ENCODE measurements at regions not wholly inside any gene's neighbourhood (a gene's known extent, or its start where the extent isn't known, plus 50 kb on each side); places are given as distances from the start of the nearest gene placed in this dataset.
"Not testable (repeated sequence)": the region's sequence is repeated elsewhere in the genome, so short reads cannot be mapped to it uniquely, and the experiment has no call there.

DNA sequence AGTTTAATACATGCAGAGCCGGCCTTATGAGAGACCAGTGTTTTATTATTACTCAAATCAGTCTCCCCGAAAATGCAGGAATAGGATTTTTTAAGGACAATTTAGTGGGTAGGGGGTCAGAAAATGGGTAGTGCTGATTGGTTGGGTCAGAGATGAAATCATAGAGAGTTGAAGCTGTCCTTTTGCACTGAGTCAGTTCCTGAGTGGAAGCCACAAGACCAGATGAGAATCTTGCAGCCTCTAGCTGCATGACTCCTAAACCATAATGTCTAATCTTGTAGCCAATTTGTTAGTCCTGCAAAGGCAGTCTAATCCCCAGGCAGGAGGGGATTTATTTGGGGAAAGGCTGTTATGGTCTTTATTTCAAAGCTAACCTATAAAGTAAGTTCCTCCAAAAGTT, 1163.9 kb downstream of the DIAPH3 start:
- H3K27me3 Mint-ChIP-seq (ENCODE audit: low read depth): no peaks in the 10 kb centered on the region
- no peaks in the 10 kb centered on the region for H3K36me3 Mint-ChIP-seq (ENCODE audit: low read depth)
- no peak for DNase-seq (ENCODE audit: low spot score)
- H3K27ac Mint-ChIP-seq: no peak overlapping the region
- H3K9me3 Mint-ChIP-seq: peaks cover 8% of the 10 kb centered on the region
- H3K4me1 Mint-ChIP-seq (ENCODE audit: low read depth): no peaks in the 10 kb centered on the region
- intact Hi-C loops (cut with micrococcal nuclease): no loop called here
- H3K4me3 Mint-ChIP-seq (ENCODE audit: low read depth): no peak overlapping the region

DNA sequence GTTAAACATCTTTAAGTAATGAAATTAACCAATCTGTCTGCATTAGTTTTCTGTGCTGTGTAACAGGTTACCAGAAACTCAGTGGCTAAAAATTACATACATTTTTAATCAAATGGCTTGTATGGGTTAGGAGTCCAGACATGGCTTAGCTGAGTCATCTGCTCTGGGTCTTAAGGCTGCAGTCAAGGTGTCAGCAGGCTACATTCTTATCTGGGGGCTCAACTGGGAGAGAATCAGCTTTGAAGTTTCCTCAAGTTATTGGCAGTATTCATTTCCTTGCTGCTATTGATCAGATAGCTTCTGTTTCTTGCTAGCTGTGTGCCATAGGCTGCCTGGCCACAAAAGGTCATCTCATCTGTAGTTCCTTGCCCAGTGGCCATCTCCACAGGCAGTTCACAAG, 1163.0 kb downstream of the DIAPH3 start:
- Mint-ChIP-seq H3K27ac (no peak overlapping the region), H3K9me3 (peaks cover 8% of the 10 kb centered on the region), H3K27me3 (ENCODE audit: low read depth) (no peaks in the 10 kb centered on the region), H3K4me3 (ENCODE audit: low read depth) (no peak overlapping the region), H3K36me3 (ENCODE audit: low read depth) (no peaks in the 10 kb centered on the region), H3K4me1 (ENCODE audit: low read depth) (no peaks in the 10 kb centered on the region)
- intact Hi-C loops (cut with micrococcal nuclease): no loop called here
- no peak for DNase-seq (ENCODE audit: low spot score)

DNA sequence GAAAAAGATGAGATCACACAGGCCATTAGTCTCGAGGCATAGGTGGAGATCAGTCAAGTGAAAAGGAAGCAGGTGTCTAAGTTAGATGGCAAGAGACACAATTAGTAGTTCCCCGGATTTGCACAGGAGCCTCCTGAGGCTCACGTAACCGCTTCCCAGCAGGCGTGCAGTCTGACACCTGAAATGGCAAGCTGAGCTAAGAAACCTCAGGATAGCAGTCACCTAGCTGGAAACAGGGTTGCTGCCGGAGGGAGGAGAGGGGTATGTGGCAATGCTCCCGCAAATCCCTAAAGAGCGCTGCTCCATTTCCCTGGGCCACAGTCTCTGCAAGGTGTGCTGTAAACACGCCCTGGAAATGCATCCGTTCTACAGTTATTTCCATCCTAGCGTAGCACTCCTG, 1151.0 kb downstream of the DIAPH3 start:
- Mint-ChIP-seq H3K9me3 (peaks cover 13% of the 10 kb centered on the region), H3K4me1 (ENCODE audit: low read depth) (no peaks in the 10 kb centered on the region), H3K4me3 (ENCODE audit: low read depth) (no peak overlapping the region), H3K27ac (no peak overlapping the region), H3K27me3 (ENCODE audit: low read depth) (no peaks in the 10 kb centered on the region), H3K36me3 (ENCODE audit: low read depth) (no peaks in the 10 kb centered on the region)
- DNase-seq (ENCODE audit: low spot score): no peak
- intact Hi-C loops (cut with micrococcal nuclease): no loop called here

DNA sequence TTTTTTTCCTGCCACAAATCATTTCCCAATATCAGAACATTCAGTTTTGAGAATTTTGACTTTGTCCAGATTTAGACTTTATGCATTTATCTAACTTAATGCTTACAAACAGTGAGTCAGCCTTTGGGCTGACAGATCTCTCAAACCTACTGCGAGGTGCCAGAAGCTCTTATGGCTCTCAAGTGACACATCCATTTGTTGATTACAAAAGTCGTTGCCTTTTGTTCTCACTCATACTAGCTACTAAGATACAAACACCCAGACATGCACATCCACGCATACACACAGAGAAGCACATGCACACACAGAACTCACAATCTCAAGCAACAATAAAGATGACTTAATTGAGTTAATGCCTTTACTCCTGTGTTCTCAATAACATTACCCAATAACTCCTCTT, 1147.5 kb downstream of the DIAPH3 start:
- intact Hi-C loops (cut with micrococcal nuclease): no loop called here
- Mint-ChIP-seq H3K9me3 (peaks cover 13% of the 10 kb centered on the region), H3K36me3 (ENCODE audit: low read depth) (no peaks in the 10 kb centered on the region), H3K4me1 (ENCODE audit: low read depth) (no peaks in the 10 kb centered on the region), H3K4me3 (ENCODE audit: low read depth) (no peak overlapping the region), H3K27me3 (ENCODE audit: low read depth) (no peaks in the 10 kb centered on the region), H3K27ac (no peak overlapping the region)
- DNase-seq (ENCODE audit: low spot score): no peak

DNA sequence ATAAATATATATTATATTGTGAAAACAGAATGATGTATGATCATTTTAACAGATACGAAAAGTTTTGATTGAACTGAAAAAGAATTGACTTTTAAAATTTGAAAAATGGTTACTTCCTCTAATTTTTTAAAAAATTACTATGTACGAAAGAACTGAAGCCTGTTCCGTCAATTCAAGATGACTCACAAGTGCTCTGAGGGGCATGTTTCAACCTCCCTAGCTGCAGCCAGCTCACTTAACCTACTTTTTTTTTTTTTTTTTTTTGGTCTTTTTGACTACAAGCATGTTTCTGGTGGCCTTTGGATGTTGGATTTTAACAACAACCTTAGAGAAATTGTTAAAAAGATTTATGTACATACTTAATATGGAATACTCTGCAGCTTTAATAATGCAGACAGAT, 1139.3 kb downstream of the DIAPH3 start:
- H3K4me1 Mint-ChIP-seq (ENCODE audit: low read depth): no peaks in the 10 kb centered on the region
- no peaks in the 10 kb centered on the region for H3K36me3 Mint-ChIP-seq (ENCODE audit: low read depth)
- no peaks in the 10 kb centered on the region for H3K27me3 Mint-ChIP-seq (ENCODE audit: low read depth)
- H3K9me3 Mint-ChIP-seq: peaks cover 7% of the 10 kb centered on the region
- H3K4me3 Mint-ChIP-seq (ENCODE audit: low read depth): no peak overlapping the region
- H3K27ac Mint-ChIP-seq: no peak overlapping the region
- intact Hi-C loops (cut with micrococcal nuclease): no loop called here
- no peak for DNase-seq (ENCODE audit: low spot score)

DNA sequence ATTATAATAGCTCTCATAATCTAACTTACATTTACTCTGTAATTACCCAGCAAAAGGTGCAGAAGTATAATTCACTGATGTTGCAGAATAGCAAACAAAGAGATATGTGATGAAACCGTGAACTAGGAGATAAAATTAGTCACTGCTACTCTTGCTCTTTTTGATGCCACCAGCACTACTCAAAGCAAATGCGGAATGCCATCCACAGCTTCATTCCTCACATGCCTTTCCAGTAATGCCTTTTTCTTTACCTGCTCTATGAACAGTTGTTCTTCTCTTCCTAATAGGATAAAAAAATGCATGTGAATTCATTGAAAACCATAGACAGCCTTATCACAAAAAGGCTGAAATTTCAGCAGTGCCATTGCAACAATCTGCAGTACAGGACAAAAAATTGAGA, 1129.5 kb downstream of the DIAPH3 start:
- Mint-ChIP-seq H3K4me1 (ENCODE audit: low read depth) (no peaks in the 10 kb centered on the region), H3K4me3 (ENCODE audit: low read depth) (no peak overlapping the region), H3K9me3 (peaks cover 6% of the 10 kb centered on the region), H3K27me3 (ENCODE audit: low read depth) (no peaks in the 10 kb centered on the region), H3K36me3 (ENCODE audit: low read depth) (no peaks in the 10 kb centered on the region), H3K27ac (no peak overlapping the region)
- intact Hi-C loops (cut with micrococcal nuclease): no loop called here
- DNase-seq (ENCODE audit: low spot score): no peak

DNA sequence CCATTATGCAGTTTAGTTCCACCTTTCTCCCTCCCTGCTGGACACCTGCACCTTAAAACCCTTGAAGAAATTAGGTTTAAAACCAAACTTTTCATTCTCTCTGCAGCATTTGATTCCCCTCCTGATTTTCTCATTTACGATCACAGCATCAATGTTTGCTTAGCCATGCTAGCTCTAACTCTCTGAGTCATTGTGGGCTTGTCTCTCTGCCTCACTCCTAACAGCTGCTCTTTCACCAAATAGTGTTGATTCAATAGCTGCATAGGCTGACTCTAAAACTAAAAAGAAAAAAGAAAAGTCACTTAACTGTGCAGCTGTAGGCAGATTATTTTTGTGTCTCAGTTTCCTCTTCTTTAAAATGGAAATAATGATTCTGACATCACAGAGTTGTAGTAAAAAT, 1124.9 kb downstream of the DIAPH3 start:
- Mint-ChIP-seq H3K27me3 (ENCODE audit: low read depth) (no peaks in the 10 kb centered on the region), H3K27ac (no peak overlapping the region), H3K36me3 (ENCODE audit: low read depth) (no peaks in the 10 kb centered on the region), H3K4me1 (ENCODE audit: low read depth) (no peaks in the 10 kb centered on the region), H3K9me3 (no peaks in the 10 kb centered on the region), H3K4me3 (ENCODE audit: low read depth) (no peak overlapping the region)
- no peak for DNase-seq (ENCODE audit: low spot score)
- intact Hi-C loops (cut with micrococcal nuclease): no loop called here

DNA sequence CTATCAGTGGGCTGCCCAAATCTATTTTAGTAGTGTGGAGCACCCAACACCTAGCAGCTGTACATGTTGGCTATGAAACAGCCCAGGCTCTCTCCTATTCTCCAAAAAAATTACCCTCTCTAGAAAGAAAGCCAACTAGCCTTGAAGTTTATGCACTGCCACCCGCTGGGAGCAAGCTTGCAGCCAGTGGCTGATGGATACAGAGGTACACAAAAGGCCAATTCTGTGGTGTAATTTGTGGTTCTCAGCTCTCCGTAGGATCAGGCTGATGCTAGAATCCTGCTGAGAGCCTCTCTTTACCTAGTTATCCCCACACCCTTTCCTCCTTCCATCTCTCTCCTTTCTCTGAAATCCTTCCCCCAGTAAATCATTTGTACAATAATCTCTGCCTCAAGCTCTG, 1120.7 kb downstream of the DIAPH3 start:
- Mint-ChIP-seq H3K27ac (no peak overlapping the region), H3K4me1 (ENCODE audit: low read depth) (no peaks in the 10 kb centered on the region), H3K27me3 (ENCODE audit: low read depth) (no peaks in the 10 kb centered on the region), H3K36me3 (ENCODE audit: low read depth) (no peaks in the 10 kb centered on the region), H3K9me3 (no peaks in the 10 kb centered on the region), H3K4me3 (ENCODE audit: low read depth) (no peak overlapping the region)
- intact Hi-C loops (cut with micrococcal nuclease): no loop called here
- DNase-seq (ENCODE audit: low spot score): no peak

DNA sequence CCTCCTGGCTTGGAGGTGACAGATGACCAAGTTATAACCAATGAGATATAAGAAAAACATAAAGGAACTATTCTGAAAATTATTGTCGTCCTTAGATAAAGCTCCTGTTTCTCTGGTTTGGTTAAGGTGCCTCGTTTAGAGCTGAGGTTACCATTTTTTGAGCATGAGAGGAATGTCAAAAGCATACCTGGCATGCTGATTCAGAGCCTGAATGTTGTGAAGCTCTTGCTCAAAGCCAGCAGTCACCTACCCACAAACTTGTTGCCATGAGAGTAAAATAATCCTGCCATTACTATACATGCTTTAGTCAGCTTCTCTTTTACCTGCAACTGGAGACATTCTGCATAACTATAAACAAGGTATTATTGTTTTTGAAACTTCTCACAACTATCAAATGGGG, 1116.2 kb downstream of the DIAPH3 start:
- H3K9me3 Mint-ChIP-seq: no peaks in the 10 kb centered on the region
- no peaks in the 10 kb centered on the region for H3K27me3 Mint-ChIP-seq (ENCODE audit: low read depth)
- intact Hi-C loops (cut with micrococcal nuclease): no loop called here
- no peak overlapping the region for H3K27ac Mint-ChIP-seq
- DNase-seq (ENCODE audit: low spot score): no peak
- H3K36me3 Mint-ChIP-seq (ENCODE audit: low read depth): no peaks in the 10 kb centered on the region
- no peaks in the 10 kb centered on the region for H3K4me1 Mint-ChIP-seq (ENCODE audit: low read depth)
- no peak overlapping the region for H3K4me3 Mint-ChIP-seq (ENCODE audit: low read depth)

DNA sequence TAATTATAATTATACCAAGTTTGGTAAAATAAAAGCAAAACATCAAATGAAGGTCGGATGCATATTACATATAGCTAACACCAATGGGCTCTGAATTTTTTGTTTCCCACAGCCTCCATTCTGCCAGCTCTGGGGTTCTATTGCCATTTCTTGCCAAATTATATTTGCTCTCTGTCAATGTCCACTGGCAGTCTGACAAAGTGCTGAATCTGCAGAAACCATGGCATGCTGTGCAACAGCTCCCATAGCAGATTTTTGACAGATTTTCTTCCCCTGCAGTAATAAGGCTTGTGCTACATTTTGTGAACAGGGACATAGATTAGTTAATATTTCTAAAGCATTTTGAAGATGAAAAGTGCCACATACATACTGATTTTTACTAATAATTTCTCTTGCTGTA, 1102.1 kb downstream of the DIAPH3 start:
- H3K4me1 Mint-ChIP-seq (ENCODE audit: low read depth): no peaks in the 10 kb centered on the region
- no peaks in the 10 kb centered on the region for H3K36me3 Mint-ChIP-seq (ENCODE audit: low read depth)
- DNase-seq (ENCODE audit: low spot score): no peak
- H3K4me3 Mint-ChIP-seq (ENCODE audit: low read depth): no peak overlapping the region
- intact Hi-C loops (cut with micrococcal nuclease): no loop called here
- H3K27me3 Mint-ChIP-seq (ENCODE audit: low read depth): no peaks in the 10 kb centered on the region
- H3K9me3 Mint-ChIP-seq: no peaks in the 10 kb centered on the region
- H3K27ac Mint-ChIP-seq: no peak overlapping the region

DNA sequence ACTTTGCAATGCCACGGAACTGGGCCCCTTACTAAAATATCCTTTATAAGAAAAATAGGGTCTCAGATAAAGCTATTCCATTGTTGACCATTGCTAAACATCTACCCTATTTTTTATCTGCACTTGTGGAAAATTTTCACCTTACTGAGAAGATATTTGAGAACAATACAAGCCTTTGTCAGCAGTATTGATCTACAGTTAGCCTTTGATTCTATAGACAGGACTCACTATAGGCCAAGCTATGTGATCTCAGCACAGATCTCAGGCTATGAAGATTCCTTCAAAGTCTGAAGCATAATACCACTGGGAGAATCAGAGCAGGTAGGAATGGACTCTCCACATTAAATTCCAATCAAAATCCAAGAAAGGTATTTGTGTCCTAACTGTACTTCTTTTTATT, 1099.7 kb downstream of the DIAPH3 start:
- Mint-ChIP-seq H3K9me3 (no peaks in the 10 kb centered on the region), H3K27me3 (ENCODE audit: low read depth) (no peaks in the 10 kb centered on the region), H3K36me3 (ENCODE audit: low read depth) (no peaks in the 10 kb centered on the region), H3K27ac (no peak overlapping the region), H3K4me1 (ENCODE audit: low read depth) (no peaks in the 10 kb centered on the region), H3K4me3 (ENCODE audit: low read depth) (no peak overlapping the region)
- DNase-seq (ENCODE audit: low spot score): no peak
- intact Hi-C loops (cut with micrococcal nuclease): no loop called here

DNA sequence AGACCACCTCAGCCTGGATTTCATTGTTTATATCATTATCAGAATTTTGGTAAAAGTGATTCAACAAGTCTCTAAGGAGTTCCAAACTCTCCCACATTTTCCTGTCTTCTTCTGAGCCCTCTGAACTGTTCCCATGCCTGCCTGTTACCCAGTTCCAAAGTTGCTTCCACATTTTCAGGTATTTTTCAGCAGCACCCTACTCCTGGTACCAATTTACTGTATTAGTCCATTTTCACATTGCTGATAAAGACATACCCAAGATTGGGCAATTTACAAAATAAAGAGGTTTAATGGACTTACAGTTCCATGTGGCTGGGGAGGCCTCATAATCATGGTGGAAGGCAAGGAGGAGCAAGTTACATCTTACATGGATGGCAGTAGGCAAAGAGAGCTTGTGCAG, 1087.3 kb downstream of the DIAPH3 start:
- H3K27me3 Mint-ChIP-seq (ENCODE audit: low read depth); H3K4me1 Mint-ChIP-seq (ENCODE audit: low read depth); H3K27ac Mint-ChIP-seq; intact Hi-C loops (cut with micrococcal nuclease); H3K36me3 Mint-ChIP-seq (ENCODE audit: low read depth); H3K4me3 Mint-ChIP-seq (ENCODE audit: low read depth); DNase-seq (ENCODE audit: low spot score): not testable (repeated sequence)
- peaks cover 46% of the 10 kb centered on the region for H3K9me3 Mint-ChIP-seq

DNA sequence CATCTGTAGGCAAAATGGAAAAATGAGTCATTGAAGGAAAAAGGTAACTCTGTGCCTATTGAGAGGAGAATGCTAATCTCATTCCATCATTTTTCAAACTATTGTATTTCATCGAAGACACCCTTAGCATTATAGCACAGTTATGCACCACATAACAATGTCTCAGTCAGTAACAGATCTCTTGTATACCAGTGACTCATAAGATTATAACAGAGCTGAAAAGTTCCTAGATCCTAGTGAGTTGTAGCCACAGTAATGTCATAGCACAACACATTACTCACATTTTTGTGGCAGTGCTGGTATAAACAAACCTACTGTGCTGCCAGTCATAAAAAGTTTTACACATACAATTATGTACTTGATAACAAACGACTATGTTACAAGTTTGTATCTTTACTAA, 1077.6 kb downstream of the DIAPH3 start:
- no peak overlapping the region for H3K27ac Mint-ChIP-seq
- H3K36me3 Mint-ChIP-seq (ENCODE audit: low read depth): no peaks in the 10 kb centered on the region
- no peaks in the 10 kb centered on the region for H3K27me3 Mint-ChIP-seq (ENCODE audit: low read depth)
- peaks cover 4% of the 10 kb centered on the region for H3K9me3 Mint-ChIP-seq
- no peak for DNase-seq (ENCODE audit: low spot score)
- intact Hi-C loops (cut with micrococcal nuclease): no loop called here
- no peak overlapping the region for H3K4me3 Mint-ChIP-seq (ENCODE audit: low read depth)
- no peaks in the 10 kb centered on the region for H3K4me1 Mint-ChIP-seq (ENCODE audit: low read depth)

DNA sequence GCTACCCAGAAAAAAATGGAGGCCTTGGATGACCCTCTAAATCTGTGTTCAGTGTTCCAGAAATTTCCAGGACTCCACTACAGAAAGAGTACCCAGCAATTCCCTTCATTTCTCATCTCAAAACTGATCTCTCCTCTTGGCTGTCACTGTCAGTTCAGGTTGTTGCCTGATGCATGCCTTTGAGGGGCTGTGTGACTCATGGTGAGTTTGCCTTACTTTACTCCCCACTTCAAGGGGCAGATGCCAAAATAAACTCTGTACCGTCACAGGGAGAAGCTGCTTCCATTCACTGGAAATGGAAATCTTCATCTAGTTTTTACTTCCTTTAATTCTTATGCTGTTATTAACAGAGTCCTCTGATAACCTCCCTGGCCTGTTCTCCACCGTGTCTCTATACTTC, 1075.0 kb downstream of the DIAPH3 start:
- no peaks in the 10 kb centered on the region for H3K9me3 Mint-ChIP-seq
- no peaks in the 10 kb centered on the region for H3K4me1 Mint-ChIP-seq (ENCODE audit: low read depth)
- no peak overlapping the region for H3K4me3 Mint-ChIP-seq (ENCODE audit: low read depth)
- H3K36me3 Mint-ChIP-seq (ENCODE audit: low read depth): no peaks in the 10 kb centered on the region
- H3K27me3 Mint-ChIP-seq (ENCODE audit: low read depth): no peaks in the 10 kb centered on the region
- intact Hi-C loops (cut with micrococcal nuclease): no loop called here
- H3K27ac Mint-ChIP-seq: no peak overlapping the region
- no peak for DNase-seq (ENCODE audit: low spot score)

All from activated T-helper 2 cell treated with anti-CD3 and anti-CD28 coated beads, Interferon-gamma antibody, Interleukin-2, Interleukin-4, amounts not matched to agents 10 μg/mL and 5 μg/mL and 100 μg/mL, durations not matched to agents 14 hours and 24 hours and 36 hours (primary cell).